HG02610 (cell line): ENCODE measurements at regions not wholly inside any gene's neighbourhood (a gene's known extent, or its start where the extent isn't known, plus 50 kb on each side); places are given as distances from the start of the nearest gene placed in this dataset.

Experiments used
- ATAC-seq: cut with Tn5 transposase; IDR thresholded peaks from one replicate; pipeline ENCODE4 v1.9.1; 2021; ENCODE audit warnings: mild to moderate bottlenecking, moderate library complexity; ENCODE audit not compliant: unreplicated experiment

- no peak for ATAC-seq
These were observed 115.4 kb downstream of the ADRB2 start for GRCh38 chr5:148941810-148942209.

- ATAC-seq = no peak
These were observed 112.9 kb downstream of the SH3TC2 start for GRCh38 chr5:148949841-148950470.

- no peak for ATAC-seq
These were observed 112.4 kb downstream of the SH3TC2 start for GRCh38 chr5:148950471-148950863.

GRCh38 chr5:148950892-148951291, 112.0 kb downstream of the SH3TC2 start:
- ATAC-seq = no peak

- no peak for ATAC-seq
These were observed 111.2 kb downstream of the SH3TC2 start for GRCh38 chr5:148951612-148952011.

GRCh38 chr5:148952097-148952867, 110.6 kb downstream of the SH3TC2 start:
- no peak for ATAC-seq

GRCh38 chr5:148953711-148954110, 109.2 kb downstream of the SH3TC2 start:
- no peak for ATAC-seq
